ENCODE measurements at regions not wholly inside any gene's neighbourhood (a gene's known extent, or its start where the extent isn't known, plus 50 kb on each side); places are given as distances from the start of the nearest gene placed in this dataset.

DNA sequence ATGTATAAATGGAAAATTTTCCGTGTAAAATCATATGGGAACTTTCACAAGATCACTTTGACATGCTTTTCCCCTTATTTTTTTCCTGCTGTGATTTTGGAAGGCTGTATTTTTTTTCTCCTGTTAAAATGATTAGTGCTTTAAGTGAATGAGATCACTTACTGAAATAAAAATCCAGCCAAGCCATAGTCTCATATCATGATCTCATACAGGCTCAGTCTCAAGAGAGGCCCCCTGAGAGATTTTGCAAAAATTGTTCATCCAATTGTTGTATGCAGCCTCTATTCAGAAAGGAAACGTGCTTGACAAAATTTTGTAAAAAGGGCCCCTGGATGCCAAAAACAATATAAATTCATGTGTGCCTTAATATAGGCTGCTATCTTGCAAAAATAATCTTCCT is 528.2 kb downstream of the HDGFL1 start:
- Histone ChIP-seq H3K27me3 (no peaks in the 10 kb centered on the region), H3K27ac (no peak overlapping the region), H3K36me3 (no peaks in the 10 kb centered on the region), H3K9me3 (no peaks in the 10 kb centered on the region), H3K4me1 (no peaks in the 10 kb centered on the region), H3K4me3 (no peak overlapping the region)
- intact Hi-C loops (cut with DNase I), result no loop called here
- DNase-seq, result no peak
- TF ChIP-seq EP300 (IDR thresholded peaks at IDR 0.05), result no peak
- no peak for TF ChIP-seq POLR2A (IDR thresholded peaks at IDR 0.05)
- TF ChIP-seq, protein P1, sequence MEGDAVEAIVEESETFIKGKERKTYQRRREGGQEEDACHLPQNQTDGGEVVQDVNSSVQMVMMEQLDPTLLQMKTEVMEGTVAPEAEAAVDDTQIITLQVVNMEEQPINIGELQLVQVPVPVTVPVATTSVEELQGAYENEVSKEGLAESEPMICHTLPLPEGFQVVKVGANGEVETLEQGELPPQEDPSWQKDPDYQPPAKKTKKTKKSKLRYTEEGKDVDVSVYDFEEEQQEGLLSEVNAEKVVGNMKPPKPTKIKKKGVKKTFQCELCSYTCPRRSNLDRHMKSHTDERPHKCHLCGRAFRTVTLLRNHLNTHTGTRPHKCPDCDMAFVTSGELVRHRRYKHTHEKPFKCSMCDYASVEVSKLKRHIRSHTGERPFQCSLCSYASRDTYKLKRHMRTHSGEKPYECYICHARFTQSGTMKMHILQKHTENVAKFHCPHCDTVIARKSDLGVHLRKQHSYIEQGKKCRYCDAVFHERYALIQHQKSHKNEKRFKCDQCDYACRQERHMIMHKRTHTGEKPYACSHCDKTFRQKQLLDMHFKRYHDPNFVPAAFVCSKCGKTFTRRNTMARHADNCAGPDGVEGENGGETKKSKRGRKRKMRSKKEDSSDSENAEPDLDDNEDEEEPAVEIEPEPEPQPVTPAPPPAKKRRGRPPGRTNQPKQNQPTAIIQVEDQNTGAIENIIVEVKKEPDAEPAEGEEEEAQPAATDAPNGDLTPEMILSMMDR (IDR thresholded peaks at IDR 0.05), result no peak
- WGBS, 2 donors, result 53 to 60% methylated on average over 2 of the region's 2 CpGs

DNA sequence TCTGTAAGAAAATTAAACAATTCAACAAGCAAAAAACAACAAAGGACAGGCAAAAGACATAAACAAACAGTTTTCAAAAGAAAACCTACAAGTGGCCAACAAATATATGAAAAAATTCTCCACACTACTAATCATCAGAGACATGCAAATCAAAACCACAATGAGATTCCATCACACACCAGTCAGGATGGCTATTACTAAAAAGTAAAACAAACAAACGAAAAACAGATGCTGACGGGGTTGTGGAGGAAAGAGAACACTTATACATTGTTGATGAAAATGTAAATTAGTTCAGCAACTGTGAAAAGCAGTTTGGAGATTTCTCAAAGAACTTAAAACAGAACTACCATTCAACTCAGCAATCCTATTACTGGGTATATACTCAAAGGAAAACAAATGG is 537.6 kb downstream of the HDGFL1 start:
- H3K4me1 ChIP-seq, result no peaks in the 10 kb centered on the region
- WGBS, 2 donors, result 64 to 78% methylated on average over 2 of the region's 2 CpGs
- no peak overlapping the region for H3K4me3 ChIP-seq
- H3K36me3 ChIP-seq, result no peaks in the 10 kb centered on the region
- no peak overlapping the region for H3K27ac ChIP-seq
- TF ChIP-seq, protein P1 (IDR thresholded peaks at IDR 0.05), result no peak
- TF ChIP-seq POLR2AphosphoS5 (IDR thresholded peaks at IDR 0.05) (no peak), POLR2A (IDR thresholded peaks at IDR 0.05) (no peak), EP300 (IDR thresholded peaks at IDR 0.05) (no peak)
- intact Hi-C loops (cut with DNase I), result no loop called here
- DNase-seq, result no peak
- no peaks in the 10 kb centered on the region for H3K27me3 ChIP-seq
- peaks cover 0 to 5% (median 0%) of the 10 kb centered on the region in 4 donors for H3K9me3 ChIP-seq

DNA sequence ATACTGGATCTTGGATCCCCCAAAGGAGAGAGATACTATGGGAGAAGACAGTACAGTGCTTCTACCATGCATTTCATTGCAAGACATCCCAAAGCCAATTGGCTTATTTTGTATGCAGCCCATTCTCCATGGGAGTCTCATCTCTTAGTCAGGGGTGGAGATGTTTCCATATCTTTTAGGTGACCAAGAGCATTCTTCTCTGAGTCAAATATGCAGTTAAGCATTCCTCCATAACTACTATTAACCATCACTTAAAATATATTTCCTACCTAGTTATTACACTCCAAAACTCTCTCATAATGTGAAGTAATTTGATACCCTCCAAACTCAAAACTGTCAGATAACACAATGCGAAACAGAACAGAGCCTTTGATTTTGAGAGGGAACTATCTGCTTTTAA is 542.6 kb downstream of the HDGFL1 start:
- no peak for DNase-seq
- H3K4me1 ChIP-seq, result no peaks in the 10 kb centered on the region
- H3K4me3 ChIP-seq, result no peak overlapping the region
- H3K27me3 ChIP-seq, result no peaks in the 10 kb centered on the region
- H3K9me3 ChIP-seq, result peaks cover 0 to 4% (median 0%) of the 10 kb centered on the region in 4 donors
- no peaks in the 10 kb centered on the region for H3K36me3 ChIP-seq
- intact Hi-C loops (cut with DNase I), result no loop called here
- TF ChIP-seq, protein P1 (IDR thresholded peaks at IDR 0.05), result no peak
- TF ChIP-seq POLR2AphosphoS5 (IDR thresholded peaks at IDR 0.05), result no peak
- no peak for TF ChIP-seq EP300 (IDR thresholded peaks at IDR 0.05)
- TF ChIP-seq POLR2A (IDR thresholded peaks at IDR 0.05), result no peak
- 90 to 95% methylated on average over 1 of the region's 1 CpG for WGBS, 2 donors
- H3K27ac ChIP-seq, result no peak overlapping the region

DNA sequence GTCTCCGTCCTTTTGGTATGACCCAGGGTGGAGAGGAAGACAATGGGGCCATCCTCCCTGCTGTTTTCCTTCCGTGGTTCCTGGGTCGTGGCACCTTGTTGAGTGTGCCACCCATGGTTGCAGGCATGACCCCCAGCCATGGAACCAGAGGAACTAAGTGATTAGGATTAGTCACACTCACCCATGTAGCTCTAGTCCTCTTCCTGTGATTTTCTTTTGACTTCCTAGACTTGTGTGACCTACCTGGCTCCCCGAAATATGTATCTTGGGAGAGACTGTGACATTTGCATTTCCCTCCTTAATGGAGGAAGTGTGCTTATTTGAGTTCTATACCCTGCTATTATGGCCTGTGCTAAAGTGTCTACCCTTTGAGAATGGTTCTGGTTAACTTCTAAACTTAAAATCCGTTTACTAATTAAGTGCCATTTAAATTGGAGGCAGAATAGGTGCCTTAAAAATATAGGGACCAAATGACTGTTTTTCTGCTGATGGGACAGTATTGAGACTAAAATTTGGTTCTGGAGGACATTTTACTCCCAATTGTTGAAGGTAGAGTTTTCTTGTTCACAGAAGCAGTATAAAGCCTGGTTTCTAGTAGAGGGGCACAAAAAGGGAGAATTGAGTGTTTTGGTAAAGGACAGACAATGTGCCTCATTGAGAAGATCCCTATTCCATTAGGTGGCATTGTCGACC is 545.6 kb downstream of the HDGFL1 start:
- 61 to 71% methylated on average over 6 of the region's 6 CpGs for WGBS, 2 donors

More for the DNA sequence above, 545.6 kb downstream of the HDGFL1 start:
- H3K4me3 ChIP-seq, result no peak overlapping the region
- no peaks in the 10 kb centered on the region for H3K36me3 ChIP-seq
- H3K27me3 ChIP-seq, result no peaks in the 10 kb centered on the region
- no peaks in the 10 kb centered on the region for H3K4me1 ChIP-seq
- DNase-seq, result no peak
- H3K9me3 ChIP-seq, result peaks cover 0 to 4% (median 0%) of the 10 kb centered on the region in 4 donors
- intact Hi-C loops (cut with DNase I), result no loop called here
- TF ChIP-seq, protein P1 (IDR thresholded peaks at IDR 0.05), result no peak
- no peak for TF ChIP-seq EP300 (IDR thresholded peaks at IDR 0.05)
- no peak for TF ChIP-seq POLR2AphosphoS5 (IDR thresholded peaks at IDR 0.05)
- no peak overlapping the region for H3K27ac ChIP-seq

All from sigmoid colon (tissue), 6 donors.